ENCODE measurements at regions not wholly inside any gene's neighbourhood (a gene's known extent, or its start where the extent isn't known, plus 50 kb on each side); places are given as distances from the start of the nearest gene placed in this dataset.

- H3K4me1 ChIP-seq = peaks cover 0 to 5% (median 0%) of the 10 kb centered on the region in 4 donors
- TF ChIP-seq EP300 (IDR thresholded peaks at IDR 0.05) (no peak), POLR2AphosphoS5 (IDR thresholded peaks at IDR 0.05) (no peak), POLR2A (IDR thresholded peaks at IDR 0.05) (no peak)
- TF ChIP-seq, protein P1, sequence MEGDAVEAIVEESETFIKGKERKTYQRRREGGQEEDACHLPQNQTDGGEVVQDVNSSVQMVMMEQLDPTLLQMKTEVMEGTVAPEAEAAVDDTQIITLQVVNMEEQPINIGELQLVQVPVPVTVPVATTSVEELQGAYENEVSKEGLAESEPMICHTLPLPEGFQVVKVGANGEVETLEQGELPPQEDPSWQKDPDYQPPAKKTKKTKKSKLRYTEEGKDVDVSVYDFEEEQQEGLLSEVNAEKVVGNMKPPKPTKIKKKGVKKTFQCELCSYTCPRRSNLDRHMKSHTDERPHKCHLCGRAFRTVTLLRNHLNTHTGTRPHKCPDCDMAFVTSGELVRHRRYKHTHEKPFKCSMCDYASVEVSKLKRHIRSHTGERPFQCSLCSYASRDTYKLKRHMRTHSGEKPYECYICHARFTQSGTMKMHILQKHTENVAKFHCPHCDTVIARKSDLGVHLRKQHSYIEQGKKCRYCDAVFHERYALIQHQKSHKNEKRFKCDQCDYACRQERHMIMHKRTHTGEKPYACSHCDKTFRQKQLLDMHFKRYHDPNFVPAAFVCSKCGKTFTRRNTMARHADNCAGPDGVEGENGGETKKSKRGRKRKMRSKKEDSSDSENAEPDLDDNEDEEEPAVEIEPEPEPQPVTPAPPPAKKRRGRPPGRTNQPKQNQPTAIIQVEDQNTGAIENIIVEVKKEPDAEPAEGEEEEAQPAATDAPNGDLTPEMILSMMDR (IDR thresholded peaks at IDR 0.05) = no peak
- WGBS, 2 donors = 88 to 95% methylated on average over 2 of the region's 2 CpGs
Measured at GRCh38 chr7:142533920-142534319, 215.4 kb upstream of the PRSS1 start.

DNA sequence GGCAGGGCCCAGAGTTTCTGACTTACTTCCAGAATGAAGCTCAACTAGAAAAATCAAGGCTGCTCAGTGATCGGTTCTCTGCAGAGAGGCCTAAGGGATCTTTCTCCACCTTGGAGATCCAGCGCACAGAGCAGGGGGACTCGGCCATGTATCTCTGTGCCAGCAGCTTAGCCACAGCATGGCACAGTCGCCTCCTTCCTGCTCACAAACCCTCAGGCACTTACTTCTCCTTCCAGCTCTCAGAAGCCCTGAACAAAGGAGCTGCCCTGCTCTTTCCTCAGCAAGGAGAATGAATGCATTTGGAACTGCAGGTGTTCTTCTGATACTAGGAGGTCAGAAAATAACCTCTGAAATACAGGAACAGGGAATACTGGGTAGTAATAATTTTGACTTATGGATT lies 219.7 kb upstream of the PRSS1 start:
- TF ChIP-seq EP300 (IDR thresholded peaks at IDR 0.05) (no peak), POLR2A (IDR thresholded peaks at IDR 0.05) (no peak), POLR2AphosphoS5 (IDR thresholded peaks at IDR 0.05) (no peak)
- TF ChIP-seq, protein P1 (IDR thresholded peaks at IDR 0.05) = no peak

More at GRCh38 chr7:142533920-142534319, 215.4 kb upstream of the PRSS1 start:
- H3K27ac ChIP-seq = no peak overlapping the region
- ATAC-seq (ENCODE audit: low FRiP score in 2 of 2) (no peak), DNase-seq (no peak)
- H3K36me3 ChIP-seq = no peaks in the 10 kb centered on the region
- H3K4me3 ChIP-seq = no peak overlapping the region
- no peaks in the 10 kb centered on the region for H3K9me3 ChIP-seq
- no peaks in the 10 kb centered on the region for H3K27me3 ChIP-seq

GRCh38 chr7:142528608-142529408 lies 220.5 kb upstream of the PRSS1 start:
- H3K36me3 ChIP-seq = no peaks in the 10 kb centered on the region
- TF ChIP-seq POLR2A (IDR thresholded peaks at IDR 0.05) (no peak), POLR2AphosphoS5 (IDR thresholded peaks at IDR 0.05) (no peak)
- TF ChIP-seq, protein P1 (IDR thresholded peaks at IDR 0.05) = no peak
- H3K9me3 ChIP-seq = no peaks in the 10 kb centered on the region
- ATAC-seq (ENCODE audit: low FRiP score in 2 of 2) (no peak), DNase-seq (no peak)
- H3K4me1 ChIP-seq = no peaks in the 10 kb centered on the region
- H3K27me3 ChIP-seq = no peaks in the 10 kb centered on the region
- WGBS, 2 donors = 57 to 61% methylated on average over 13 to 15 of the region's 15 CpGs
- no peak overlapping the region for H3K27ac ChIP-seq
- H3K4me3 ChIP-seq = no peak overlapping the region

More for the DNA sequence above, 219.7 kb upstream of the PRSS1 start:
- DNase-seq (no peak), ATAC-seq (ENCODE audit: low FRiP score in 2 of 2) (no peak)
- Histone ChIP-seq H3K4me3 (no peak overlapping the region), H3K4me1 (no peaks in the 10 kb centered on the region), H3K27ac (no peak overlapping the region), H3K36me3 (no peaks in the 10 kb centered on the region), H3K9me3 (no peaks in the 10 kb centered on the region), H3K27me3 (no peaks in the 10 kb centered on the region)
- 69 to 76% methylated on average over 4 of the region's 4 CpGs for WGBS, 2 donors

DNA sequence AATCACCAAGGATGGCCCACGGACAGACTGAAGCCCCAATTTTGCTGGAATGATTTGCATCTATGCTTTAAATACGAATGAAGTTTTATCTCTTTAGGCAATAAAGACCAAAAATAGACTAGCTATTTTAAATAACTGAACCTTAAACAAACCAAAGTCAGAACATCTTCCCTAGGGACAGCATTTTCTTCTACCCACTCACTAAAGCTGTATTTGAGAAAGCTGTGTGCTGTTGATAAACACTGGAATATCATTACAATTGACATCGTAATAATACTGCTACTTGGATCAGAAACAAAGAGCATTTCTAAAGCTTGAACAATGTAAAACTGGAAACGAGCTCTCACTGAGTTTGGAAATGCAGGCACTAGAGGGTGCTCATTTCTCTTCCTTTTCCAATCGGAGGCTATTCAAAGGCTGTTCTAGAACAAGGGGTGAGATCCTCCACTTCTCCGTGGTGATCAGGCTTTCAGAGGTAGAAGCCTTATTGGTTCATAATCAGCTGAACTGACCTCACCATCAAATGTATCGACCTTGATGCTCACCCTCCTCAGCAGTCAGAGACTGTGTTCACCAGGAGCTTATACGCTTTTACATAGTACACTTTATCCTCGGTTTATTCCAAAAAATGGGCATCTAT lies 225.3 kb upstream of the PRSS1 start:
- DNase-seq (no peak), ATAC-seq (ENCODE audit: low FRiP score in 2 of 2) (no peak)
- no peak overlapping the region for H3K4me3 ChIP-seq
- whole genome bisulfite sequencing, 2 donors = 54 to 58% methylated on average over 9 of the region's 9 CpGs
- H3K27ac ChIP-seq = no peak overlapping the region
- no peak for TF ChIP-seq EP300 (IDR thresholded peaks at IDR 0.05)
- TF ChIP-seq, protein P1 (IDR thresholded peaks at IDR 0.05) = no peak
- no peak for TF ChIP-seq POLR2A (IDR thresholded peaks at IDR 0.05)
- TF ChIP-seq POLR2AphosphoS5 (IDR thresholded peaks at IDR 0.05) = no peak
- H3K9me3 ChIP-seq = no peaks in the 10 kb centered on the region
- peaks cover 0 to 11% (median 4%) of the 10 kb centered on the region in 4 donors for H3K4me1 ChIP-seq
- H3K27me3 ChIP-seq = no peaks in the 10 kb centered on the region
- H3K36me3 ChIP-seq = no peaks in the 10 kb centered on the region

All from upper lobe of left lung (tissue), 6 donors.